ENCODE measurements at regions not wholly inside any gene's neighbourhood (a gene's known extent, or its start where the extent isn't known, plus 50 kb on each side); places are given as distances from the start of the nearest gene placed in this dataset.

DNA sequence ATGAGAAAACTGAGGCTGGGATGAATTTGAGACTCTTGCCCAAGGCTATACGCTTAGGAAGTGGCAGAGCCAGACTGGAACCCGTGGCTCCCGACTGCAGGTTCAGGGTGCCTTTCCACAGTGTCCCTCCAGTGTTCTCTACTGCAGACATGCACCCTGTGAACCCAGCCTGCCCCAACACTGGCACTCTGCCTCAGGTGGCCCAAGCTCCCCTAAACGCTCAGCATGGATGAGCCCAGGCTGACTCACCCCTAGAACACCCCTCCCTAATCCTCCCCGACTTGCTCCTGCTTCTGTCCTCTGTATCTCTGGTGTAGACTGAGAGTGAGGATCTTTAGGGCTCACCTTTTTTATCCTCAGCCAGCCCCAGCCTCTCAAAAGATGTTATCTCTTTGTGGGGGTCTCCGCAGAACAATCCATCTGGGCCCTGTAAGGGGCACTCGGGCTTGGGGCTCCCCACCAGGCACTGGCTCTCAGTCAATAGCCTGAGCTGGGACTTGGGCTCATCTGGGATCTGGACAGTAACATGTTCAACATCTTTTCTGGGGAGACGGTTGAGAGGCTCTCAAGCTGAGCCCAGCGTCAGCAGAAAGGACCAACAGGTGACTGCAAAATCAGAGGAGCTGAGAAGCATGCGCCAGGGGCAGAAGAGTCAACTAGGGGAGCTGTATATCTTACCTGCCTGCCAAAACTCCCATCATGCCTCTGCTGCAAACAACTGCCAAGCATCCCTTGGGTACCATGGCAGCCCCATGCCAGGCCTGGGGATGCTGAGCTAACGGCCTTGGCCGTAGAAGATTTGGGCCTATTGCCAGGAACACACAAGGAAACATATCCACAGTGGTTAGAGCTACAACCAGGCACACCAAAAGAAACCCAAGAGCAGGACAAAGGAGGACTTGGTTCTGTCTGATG lies 176.2 kb downstream of the BUD13 start:
- no peak for ATAC-seq (replicated peaks)
- DNase-seq: no peak
- Mint-ChIP-seq H3K36me3 (ENCODE audit: insufficient read depth) (no peaks in the 10 kb centered on the region), H3K9me3 (no peaks in the 10 kb centered on the region), H3K4me3 (no peak overlapping the region), H3K27me3 (peaks cover 29 to 85% of the 10 kb centered on the region in 2 donors), H3K27ac (no peak overlapping the region), H3K4me1 (ENCODE audit: low read depth in 2 of 2) (no peaks in the 10 kb centered on the region)

DNA sequence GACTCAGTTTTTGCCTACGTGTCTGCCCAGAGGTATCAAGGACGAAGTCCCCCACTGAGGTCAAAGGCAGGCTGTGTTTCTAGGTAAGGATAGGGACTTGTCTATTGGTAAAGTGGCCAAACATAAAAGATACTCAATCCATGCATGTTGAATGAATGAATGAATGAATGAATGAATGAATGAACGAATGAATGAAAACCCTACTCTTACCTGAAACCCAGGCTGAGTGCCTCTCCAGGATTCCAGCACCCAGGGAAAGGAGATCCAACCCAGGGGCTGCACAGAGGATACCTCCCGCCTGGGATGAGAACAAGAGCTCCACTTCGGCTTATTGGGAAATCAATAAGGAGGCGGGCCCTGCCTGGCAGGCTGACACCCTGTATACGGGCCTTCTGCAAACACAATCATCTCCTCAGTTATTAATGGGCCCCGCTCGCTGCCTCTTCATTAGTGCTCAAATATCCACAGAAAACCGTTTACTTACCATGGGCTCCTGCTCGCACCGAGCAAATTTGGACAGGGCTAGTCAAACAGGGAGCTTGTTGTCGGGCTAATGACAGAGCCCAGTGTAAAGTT lies 177.4 kb downstream of the BUD13 start:
- no peaks in the 10 kb centered on the region for H3K36me3 Mint-ChIP-seq (ENCODE audit: insufficient read depth)

DNA sequence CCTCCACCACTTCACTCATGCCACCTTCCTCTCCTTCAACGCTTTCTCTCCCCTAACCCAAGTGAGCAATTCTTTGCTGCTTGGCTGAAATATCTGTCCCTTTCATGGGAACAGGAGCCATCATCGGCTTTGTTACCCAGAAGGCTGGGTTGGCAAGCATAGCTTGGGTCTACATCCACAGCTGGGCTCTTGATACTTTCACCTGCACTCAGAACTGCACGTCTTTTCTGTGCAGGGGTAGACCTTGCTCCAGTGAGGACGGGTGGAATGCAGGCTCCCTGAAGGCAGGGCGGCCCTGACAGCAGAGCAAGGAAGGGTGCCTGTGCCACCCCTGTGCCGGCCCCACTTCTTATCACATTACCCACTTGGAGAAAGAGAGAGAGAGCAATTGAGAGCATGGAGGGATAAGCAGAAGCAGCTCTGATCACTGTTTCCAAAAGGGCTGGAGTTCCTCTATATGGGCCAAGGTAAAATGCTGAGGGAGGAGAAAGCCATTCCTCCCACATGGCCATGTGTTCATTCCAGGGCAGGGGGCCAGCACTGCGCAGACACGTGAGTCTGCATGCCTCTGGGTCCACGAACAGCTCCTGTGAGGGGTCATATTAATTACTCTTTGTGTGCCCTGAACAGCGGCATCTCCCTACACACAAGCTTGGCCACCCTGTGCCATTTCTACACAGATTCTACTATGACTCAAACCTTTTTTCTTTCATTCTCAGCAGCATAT lies 181.8 kb downstream of the BUD13 start:
- peaks cover 39 to 80% of the 10 kb centered on the region in 2 donors for H3K27me3 Mint-ChIP-seq
- DNase-seq: no peak
- H3K27ac Mint-ChIP-seq: no peak overlapping the region
- no peak for ATAC-seq (replicated peaks)
- no peak overlapping the region for H3K4me3 Mint-ChIP-seq
- H3K9me3 Mint-ChIP-seq: no peaks in the 10 kb centered on the region
- no peaks in the 10 kb centered on the region for H3K4me1 Mint-ChIP-seq (ENCODE audit: low read depth in 2 of 2)
- peaks cover 2% of the 10 kb centered on the region for H3K36me3 Mint-ChIP-seq (ENCODE audit: insufficient read depth)

More for the DNA sequence above, 177.4 kb downstream of the BUD13 start:
- peaks cover 41 to 91% of the 10 kb centered on the region in 2 donors for H3K27me3 Mint-ChIP-seq
- DNase-seq (no peak), ATAC-seq (replicated peaks) (no peak)
- H3K4me1 Mint-ChIP-seq (ENCODE audit: low read depth in 2 of 2): no peaks in the 10 kb centered on the region
- H3K27ac Mint-ChIP-seq: no peak overlapping the region
- no peaks in the 10 kb centered on the region for H3K9me3 Mint-ChIP-seq
- no peak overlapping the region for H3K4me3 Mint-ChIP-seq

DNA sequence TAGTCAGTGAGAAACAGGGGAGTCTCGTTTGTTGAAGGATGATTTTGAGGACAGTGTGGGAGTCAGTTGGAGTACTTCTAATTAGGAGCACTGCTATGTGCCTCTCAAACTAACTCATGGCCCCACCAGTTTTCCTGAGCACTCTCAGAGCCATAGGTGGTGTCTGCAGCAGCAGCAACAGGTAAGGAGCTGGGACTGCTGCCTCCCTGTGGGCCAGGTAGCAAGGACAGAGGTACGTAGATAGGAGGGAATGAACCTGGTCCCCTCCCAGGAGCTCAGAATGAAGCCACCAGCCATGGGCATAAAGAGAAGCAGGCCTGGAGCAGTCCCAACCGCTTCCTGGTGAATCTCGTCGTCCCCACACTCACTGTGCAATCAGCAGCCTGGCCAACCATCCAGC lies 183.4 kb downstream of the BUD13 start:
- Mint-ChIP-seq H3K4me1 (ENCODE audit: low read depth in 2 of 2) (no peaks in the 10 kb centered on the region), H3K27ac (no peak overlapping the region), H3K36me3 (ENCODE audit: insufficient read depth) (peaks cover 2% of the 10 kb centered on the region), H3K4me3 (no peak overlapping the region), H3K9me3 (no peaks in the 10 kb centered on the region), H3K27me3 (peaks cover 39 to 69% of the 10 kb centered on the region in 2 donors)
- ATAC-seq (replicated peaks) (no peak), DNase-seq (no peak)

DNA sequence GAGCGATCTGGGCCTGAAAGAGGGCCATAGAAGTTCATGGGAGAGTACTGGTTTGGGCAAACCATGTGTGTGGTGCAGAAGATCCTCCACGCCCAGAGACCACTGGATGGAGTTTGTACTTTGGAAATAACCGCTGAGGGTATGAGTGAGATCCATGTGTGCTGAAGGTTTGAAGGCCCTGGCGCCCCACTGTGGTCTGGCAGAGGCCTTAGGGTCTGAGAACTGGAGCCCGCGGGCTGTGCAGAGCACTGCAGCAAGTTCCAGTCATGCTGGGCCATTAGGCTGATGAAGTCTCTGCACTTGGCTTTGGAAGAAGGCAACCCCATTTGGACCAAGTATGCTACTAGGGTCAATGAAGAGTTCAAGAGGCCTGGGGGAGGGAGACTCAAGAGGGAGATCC lies 186.4 kb downstream of the BUD13 start:
- peaks cover 2% of the 10 kb centered on the region for H3K36me3 Mint-ChIP-seq (ENCODE audit: insufficient read depth)
- H3K27me3 Mint-ChIP-seq: peaks cover 44 to 69% of the 10 kb centered on the region in 2 donors
- DNase-seq (no peak), ATAC-seq (replicated peaks) (no peak)
- H3K4me1 Mint-ChIP-seq (ENCODE audit: low read depth in 2 of 2): no peaks in the 10 kb centered on the region
- H3K27ac Mint-ChIP-seq: no peak overlapping the region
- H3K4me3 Mint-ChIP-seq: no peak overlapping the region
- H3K9me3 Mint-ChIP-seq: no peaks in the 10 kb centered on the region

DNA sequence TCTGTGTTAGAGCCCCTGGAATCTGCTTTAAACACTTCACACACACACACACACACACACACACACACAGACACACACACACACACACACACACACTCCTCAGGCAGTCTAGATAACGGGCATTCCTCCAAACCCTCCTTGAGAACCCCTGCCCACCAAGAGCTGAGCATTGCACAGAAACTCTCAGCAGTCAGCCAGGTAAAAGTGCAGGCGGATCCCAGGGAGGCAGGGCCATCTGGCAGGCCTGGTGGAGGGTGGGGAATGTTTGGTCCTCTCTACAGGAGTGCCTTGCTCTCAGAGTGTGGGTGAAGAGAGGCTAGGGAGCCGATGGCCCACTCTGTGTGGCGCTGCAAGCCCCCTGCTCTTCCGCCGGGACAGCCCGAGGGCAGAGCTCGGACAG lies 190.2 kb downstream of the BUD13 start:
- no peaks in the 10 kb centered on the region for H3K9me3 Mint-ChIP-seq
- DNase-seq (no peak), ATAC-seq (replicated peaks) (no peak)
- no peaks in the 10 kb centered on the region for H3K4me1 Mint-ChIP-seq (ENCODE audit: low read depth in 2 of 2)
- H3K36me3 Mint-ChIP-seq (ENCODE audit: insufficient read depth): no peaks in the 10 kb centered on the region
- H3K27me3 Mint-ChIP-seq: peaks cover 47 to 75% of the 10 kb centered on the region in 2 donors
- no peak overlapping the region for H3K27ac Mint-ChIP-seq
- H3K4me3 Mint-ChIP-seq: no peak overlapping the region

DNA sequence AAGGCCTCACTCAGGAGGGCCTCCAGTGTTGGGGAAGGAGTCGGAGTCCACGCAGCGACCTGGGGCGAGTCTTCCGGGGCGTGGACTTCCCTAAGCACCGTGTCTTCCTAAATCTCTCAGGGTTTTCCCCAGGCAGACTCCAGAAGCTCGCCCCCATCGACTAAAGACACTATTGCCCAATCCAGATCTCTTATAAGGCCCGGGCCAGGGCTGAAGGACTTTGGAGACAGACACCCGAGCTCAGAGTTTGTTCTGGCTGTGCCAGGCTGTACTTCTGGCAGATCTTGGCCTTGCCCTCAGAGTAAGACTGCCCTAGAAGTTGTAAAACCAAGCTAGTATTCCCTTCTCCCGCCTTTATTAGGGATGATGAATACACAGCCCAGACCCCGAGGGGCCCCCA lies 191.4 kb downstream of the BUD13 start:
- H3K4me1 Mint-ChIP-seq (ENCODE audit: low read depth in 2 of 2): no peaks in the 10 kb centered on the region
- no peak overlapping the region for H3K4me3 Mint-ChIP-seq
- ATAC-seq (replicated peaks) (no peak), DNase-seq (no peak)
- no peak overlapping the region for H3K27ac Mint-ChIP-seq
- peaks cover 52 to 84% of the 10 kb centered on the region in 2 donors for H3K27me3 Mint-ChIP-seq
- no peaks in the 10 kb centered on the region for H3K36me3 Mint-ChIP-seq (ENCODE audit: insufficient read depth)
- H3K9me3 Mint-ChIP-seq: no peaks in the 10 kb centered on the region

DNA sequence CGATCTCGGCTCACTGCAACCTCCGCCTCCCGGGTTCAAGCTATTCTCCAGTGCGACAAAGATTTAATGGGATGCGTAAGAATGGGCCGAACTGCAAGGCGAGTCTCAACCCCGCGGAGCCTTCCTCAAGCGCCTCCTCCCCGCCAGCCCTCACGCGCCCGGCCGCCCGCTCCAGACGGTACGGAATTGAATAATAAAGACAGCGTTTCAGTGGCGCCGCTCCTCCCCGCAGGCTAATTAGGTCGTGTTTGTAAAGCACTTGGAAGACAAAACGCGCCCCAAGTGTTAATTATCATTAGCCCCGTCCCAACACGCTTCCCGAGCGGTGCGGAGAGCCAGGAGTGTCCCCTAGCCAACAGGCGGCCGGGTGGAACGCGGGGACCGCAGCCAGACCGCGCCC lies 192.0 kb downstream of the BUD13 start:
- Mint-ChIP-seq H3K36me3 (ENCODE audit: insufficient read depth) (no peaks in the 10 kb centered on the region), H3K4me1 (ENCODE audit: low read depth in 2 of 2) (no peaks in the 10 kb centered on the region), H3K27me3 (peaks cover 52 to 83% of the 10 kb centered on the region in 2 donors), H3K9me3 (no peaks in the 10 kb centered on the region), H3K4me3 (no peak overlapping the region), H3K27ac (no peak overlapping the region)
- ATAC-seq (replicated peaks) (no peak), DNase-seq (no peak)

DNA sequence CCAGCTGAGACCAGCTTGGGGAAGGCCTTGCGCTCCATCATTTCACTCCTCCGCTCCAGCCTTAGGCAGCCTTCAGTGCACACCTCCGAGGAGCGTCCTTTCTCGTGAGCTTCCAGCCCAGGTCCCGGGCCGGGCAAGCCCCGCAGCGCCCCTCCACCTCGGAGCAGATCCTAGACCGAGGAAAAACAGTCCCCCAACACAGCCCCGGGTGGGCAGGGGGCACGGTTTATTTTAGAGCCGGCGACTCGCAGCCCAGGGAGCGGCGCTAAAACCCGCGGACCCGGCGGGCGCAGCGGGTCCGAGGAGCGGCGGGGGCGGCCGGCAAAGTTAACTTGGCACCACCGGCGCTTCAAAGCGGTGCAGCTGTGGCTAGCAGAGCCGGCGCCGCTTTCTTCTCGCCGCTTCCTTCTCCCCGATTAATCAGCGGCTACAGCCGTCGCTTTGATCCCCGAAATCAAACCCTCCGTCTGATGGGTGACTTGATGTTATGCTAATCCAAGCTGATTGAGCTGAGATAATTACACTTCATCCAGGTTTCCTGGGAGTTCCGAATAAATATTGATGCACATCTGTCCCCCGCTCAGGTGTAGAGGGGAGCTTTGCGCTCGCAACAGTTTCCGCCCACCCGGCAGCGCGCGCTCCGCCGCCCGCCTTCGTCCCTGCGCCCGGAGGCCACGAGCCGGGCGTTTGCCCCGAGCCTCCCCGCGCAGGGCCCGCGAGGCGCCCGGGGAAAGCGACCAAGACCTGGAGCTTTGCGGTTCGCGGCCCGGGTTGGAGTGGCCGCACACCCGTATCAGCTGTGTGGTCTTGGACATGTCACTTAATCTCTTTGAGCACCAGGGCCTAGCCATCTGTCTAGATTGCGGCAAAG lies 192.7 kb downstream of the BUD13 start:
- H3K27ac Mint-ChIP-seq: no peak overlapping the region
- H3K36me3 Mint-ChIP-seq (ENCODE audit: insufficient read depth): no peaks in the 10 kb centered on the region
- peaks cover 52 to 83% of the 10 kb centered on the region in 2 donors for H3K27me3 Mint-ChIP-seq
- no peak overlapping the region for H3K4me3 Mint-ChIP-seq
- DNase-seq (no peak), ATAC-seq (replicated peaks) (no peak)
- H3K4me1 Mint-ChIP-seq (ENCODE audit: low read depth in 2 of 2): no peaks in the 10 kb centered on the region
- no peaks in the 10 kb centered on the region for H3K9me3 Mint-ChIP-seq

DNA sequence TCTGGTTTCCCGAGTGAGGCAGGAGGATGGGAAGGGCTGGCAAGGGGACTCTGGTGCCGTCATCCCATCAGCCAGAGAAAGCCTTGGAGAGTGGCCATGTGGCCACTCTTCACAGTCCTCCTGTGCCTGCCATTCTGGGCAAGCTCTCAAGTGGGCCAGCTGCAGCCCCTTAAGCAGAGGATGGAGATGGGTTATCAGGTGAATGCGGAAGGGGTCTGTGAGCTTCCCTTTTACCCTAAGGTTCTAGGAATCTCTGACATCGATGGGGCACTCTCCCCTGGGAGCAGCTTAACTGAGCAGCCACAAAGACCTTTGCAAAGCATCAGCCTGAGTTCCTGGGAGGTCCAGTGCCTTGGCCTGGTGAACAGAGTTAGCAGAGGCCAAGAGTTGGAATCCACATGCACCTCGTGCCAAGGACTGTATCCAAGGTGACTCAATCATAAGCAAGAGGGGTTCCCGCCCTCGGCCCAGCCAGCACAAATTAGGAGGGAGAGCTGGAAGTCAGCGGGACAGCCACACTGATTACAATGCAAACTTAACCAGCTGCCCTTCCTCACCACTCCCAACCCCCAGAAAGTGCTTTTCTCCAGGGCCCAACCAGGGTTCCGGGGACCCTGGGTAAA lies 193.6 kb downstream of the BUD13 start:
- ATAC-seq (replicated peaks) (no peak), DNase-seq (no peak)
- Mint-ChIP-seq H3K4me1 (ENCODE audit: low read depth in 2 of 2) (no peaks in the 10 kb centered on the region), H3K9me3 (no peaks in the 10 kb centered on the region), H3K27me3 (peaks cover 45 to 75% of the 10 kb centered on the region in 2 donors), H3K27ac (no peak overlapping the region), H3K36me3 (ENCODE audit: insufficient read depth) (no peaks in the 10 kb centered on the region), H3K4me3 (no peak overlapping the region)

DNA sequence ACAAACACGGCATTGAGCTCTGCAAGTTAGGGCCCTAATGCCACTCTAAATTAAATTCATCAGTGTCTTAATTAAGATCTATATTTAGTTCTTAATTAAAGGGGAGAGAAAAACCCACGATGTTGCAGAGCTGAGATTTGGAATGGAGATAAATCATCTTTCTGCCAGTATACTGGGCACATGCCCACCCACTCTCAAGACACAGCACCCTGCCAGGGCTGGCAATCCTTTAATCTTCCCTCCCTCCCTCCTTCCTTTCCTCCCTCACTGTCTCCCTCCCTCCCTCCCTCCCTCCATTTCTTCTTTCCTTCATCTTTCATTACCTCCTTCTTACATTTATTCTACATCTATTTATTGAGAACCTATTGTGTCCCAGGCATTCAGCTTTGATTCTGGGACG lies 194.8 kb downstream of the BUD13 start:
- H3K4me1 Mint-ChIP-seq (ENCODE audit: low read depth in 2 of 2): no peaks in the 10 kb centered on the region

DNA sequence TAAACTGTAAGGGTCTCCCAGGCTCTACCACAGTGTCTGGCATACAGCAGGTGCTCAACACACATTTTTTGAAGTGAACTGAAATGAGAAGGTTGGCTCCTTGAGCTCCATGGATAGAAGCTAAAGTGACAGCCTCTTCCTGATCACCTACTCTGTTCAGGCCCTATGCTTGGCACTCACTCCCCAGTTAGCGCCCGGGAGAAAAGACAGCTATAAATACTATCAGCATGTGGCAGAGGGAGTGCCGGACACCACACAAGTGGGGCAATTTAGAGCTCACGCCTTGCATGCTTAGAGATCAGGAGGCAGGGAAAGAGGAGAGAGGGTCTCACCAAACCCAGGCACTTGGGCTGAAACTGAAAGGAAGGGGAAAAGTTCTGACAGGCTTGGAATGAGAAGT lies 195.5 kb downstream of the BUD13 start:
- Mint-ChIP-seq H3K27me3 (peaks cover 35 to 57% of the 10 kb centered on the region in 2 donors), H3K4me3 (no peak overlapping the region)

More for the DNA sequence above, 194.8 kb downstream of the BUD13 start:
- ATAC-seq (replicated peaks) (no peak), DNase-seq (no peak)
- H3K4me3 Mint-ChIP-seq: no peak overlapping the region
- H3K27me3 Mint-ChIP-seq: peaks cover 35 to 63% of the 10 kb centered on the region in 2 donors
- no peaks in the 10 kb centered on the region for H3K36me3 Mint-ChIP-seq (ENCODE audit: insufficient read depth)
- no peak overlapping the region for H3K27ac Mint-ChIP-seq
- no peaks in the 10 kb centered on the region for H3K9me3 Mint-ChIP-seq

More for the DNA sequence above, 195.5 kb downstream of the BUD13 start:
- no peak for DNase-seq
- H3K9me3 Mint-ChIP-seq: no peaks in the 10 kb centered on the region
- no peaks in the 10 kb centered on the region for H3K36me3 Mint-ChIP-seq (ENCODE audit: insufficient read depth)
- H3K4me1 Mint-ChIP-seq (ENCODE audit: low read depth in 2 of 2): no peaks in the 10 kb centered on the region
- no peak for ATAC-seq (replicated peaks)
- no peak overlapping the region for H3K27ac Mint-ChIP-seq

Data from effector memory CD8-positive, alpha-beta T cell (primary cell).